ENCODE measurements at regions not wholly inside any gene's neighbourhood (a gene's known extent, or its start where the extent isn't known, plus 50 kb on each side); places are given as distances from the start of the nearest gene placed in this dataset.
"Not testable (repeated sequence)": the region's sequence is repeated elsewhere in the genome, so short reads cannot be mapped to it uniquely, and the experiment has no call there.

DNA sequence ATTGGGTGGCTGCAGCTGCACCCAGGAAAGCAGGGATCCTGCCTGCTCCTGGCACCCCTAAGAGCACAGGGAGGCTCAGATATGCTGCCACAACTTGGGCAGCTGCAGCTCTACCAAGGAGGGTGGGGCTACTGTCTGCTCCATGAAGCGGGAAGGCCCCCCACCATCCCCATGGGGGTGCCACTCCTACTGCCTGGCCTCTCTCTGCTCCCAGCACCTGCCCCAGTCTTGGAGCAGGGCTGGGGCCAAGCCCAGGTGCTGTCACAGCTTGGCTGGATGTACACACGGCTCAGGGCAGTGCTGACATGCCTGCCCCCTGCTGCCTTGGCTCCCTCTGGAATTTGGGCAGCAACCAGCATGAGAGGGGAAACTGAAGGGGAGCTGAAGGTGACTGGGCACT is 214.7 kb upstream of the PLPPR1 start:
- no peak for DNase-seq (ENCODE audit: low read depth in 2 of 2)

DNA sequence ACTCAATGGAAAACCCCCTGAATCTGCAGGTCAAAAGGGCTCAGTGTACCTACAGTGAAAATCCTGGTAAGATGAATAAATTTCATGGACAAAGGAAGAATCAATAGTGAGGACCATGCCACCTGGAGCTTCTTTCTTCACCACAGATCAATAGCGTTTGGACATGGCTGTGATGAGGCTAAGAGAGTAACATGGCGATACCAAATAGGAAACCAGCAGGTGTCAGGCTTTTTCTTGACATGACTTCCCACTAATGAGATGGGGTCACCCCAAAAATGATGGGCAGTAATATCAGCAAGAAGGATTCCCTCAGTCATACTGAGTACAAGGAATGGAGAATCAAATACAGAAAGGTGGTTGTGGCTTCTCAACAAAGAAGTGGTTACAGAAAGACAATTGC is 208.5 kb upstream of the PLPPR1 start:
- no peak for DNase-seq (ENCODE audit: low read depth in 2 of 2)

DNA sequence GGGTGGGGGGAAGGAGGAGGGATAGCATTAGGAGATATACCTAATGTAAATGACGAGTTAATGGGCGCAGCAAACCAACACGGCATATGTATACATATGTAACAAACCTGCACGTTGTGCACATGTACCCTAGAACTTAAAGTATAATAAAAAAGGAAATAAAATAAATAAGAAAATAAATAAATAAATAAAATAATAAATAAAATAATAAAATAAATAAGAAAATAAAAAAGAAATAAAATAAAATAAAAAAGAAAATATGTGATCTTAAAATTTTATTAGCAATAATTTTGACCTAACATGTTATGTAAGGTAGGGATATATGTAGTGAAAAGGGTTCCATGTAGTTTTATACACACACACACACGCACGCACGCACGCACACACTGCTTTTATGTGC is 195.5 kb upstream of the PLPPR1 start:
- DNase-seq (ENCODE audit: low read depth in 2 of 2), result not testable (repeated sequence)

DNA sequence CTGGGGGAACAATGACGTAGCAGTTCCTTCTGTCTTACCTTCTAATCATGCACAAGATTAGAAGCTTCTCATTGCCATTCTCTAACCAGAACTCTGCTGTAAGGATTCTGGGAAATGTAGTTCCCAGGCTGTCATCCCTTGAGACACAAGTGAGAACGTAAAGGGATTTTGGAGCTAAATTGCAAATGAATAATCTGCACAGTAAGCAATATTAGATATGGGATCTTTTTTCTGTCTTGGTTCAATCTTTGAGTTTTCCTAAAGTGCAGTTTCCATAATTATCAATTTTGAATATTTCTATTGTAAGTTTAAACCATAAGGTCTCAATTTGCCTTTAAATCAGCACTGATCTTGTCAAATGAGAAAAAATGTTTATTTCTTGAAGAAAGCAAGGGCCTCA is 189.7 kb upstream of the PLPPR1 start:
- DNase-seq (ENCODE audit: low read depth in 2 of 2), result no peak

DNA sequence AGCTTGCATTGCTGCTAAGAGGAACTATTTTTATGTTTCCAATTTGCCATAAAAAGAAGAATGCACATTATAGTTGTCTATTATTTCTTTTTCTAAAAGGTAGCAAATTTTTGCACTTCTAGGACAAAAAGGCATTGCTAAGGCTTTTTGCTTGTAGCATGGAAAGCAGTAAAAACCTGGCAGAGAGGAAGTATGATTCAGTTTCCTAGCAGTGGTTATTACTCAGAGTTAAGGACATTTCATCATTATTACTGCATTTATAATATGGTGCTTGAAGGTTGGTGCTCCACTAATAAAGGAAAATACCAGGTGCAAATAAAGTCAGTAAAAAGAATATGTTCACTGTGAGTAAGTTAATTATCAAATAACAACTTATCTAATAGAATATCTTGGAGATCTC is 179.8 kb upstream of the PLPPR1 start:
- no peak for DNase-seq (ENCODE audit: low read depth in 2 of 2)

DNA sequence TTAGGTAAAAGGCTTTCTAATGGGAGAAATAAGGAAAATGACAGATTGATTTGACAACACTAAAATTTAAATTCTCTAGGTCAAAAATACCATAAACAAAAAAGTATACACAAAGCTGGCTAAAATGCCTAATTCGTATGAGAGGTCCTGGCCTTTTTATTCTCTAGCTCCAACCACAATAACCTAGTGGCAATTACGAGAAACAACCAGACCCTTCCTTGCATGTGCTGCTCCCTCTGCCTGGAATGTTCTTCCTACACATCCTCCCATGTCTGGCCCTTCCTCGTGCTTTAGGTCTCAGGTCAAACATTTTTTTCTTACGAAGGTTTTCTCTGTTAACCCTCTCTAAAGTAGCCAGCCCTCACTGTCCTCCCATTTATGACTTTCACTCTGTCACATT is 176.4 kb upstream of the PLPPR1 start:
- DNase-seq (ENCODE audit: low read depth in 2 of 2), result no peak

DNA sequence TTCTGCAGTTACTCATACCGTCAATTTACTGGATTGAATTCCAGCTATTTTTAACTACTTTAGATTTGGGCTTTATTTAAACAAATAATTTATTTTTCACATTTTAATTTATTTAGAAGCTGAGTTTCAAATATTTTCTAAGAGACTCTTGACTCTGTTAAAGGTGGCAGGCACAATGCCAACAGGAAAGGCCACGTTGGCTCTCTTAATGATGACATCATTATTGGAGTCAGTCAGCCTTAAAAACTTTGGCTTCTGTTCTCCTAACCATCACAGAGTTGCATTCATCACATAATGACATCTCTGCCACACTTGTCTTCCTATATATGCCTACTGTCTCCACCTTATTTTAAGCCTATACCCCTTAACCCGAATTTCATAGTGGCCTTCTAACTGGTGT is 172.3 kb upstream of the PLPPR1 start:
- DNase-seq (ENCODE audit: low read depth in 2 of 2), result no peak

DNA sequence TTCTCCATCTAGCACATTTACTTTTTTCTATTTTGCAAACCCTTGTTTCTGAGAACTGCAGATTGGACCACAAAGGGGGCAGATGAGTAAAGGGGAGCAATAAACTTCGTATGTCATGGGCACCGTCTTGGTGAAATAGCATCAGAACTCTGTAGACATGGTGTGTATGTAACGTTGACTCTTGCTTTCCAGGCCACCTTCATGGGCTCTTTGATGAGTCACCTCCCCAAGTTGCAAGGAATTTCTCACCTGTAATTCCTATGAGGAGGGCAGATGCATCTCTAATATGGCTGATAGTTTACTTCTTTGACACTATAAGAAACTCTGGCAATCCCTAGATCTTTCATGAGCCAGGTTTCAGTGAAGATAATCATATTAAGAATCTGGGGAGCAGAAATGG is 163.4 kb upstream of the PLPPR1 start:
- no peak for DNase-seq (ENCODE audit: low read depth in 2 of 2)

DNA sequence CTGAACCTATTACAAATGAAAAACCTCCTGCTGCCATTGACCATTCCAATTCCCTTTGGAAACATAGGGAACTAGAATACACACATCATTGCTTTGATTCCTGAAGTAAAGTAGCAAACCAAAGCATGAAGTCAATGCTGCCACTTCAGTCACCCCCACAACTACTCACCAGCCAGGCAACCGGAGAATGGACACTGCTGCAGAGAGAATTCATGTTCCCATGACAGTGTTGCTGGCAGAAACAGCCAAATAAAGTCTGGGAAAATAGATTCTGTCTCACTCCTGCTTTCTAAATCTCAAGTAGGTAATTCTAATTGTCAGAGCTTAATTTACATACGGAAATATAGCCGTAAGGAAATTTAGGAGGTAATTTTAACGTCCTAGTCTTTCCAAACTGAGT is 162.9 kb upstream of the PLPPR1 start:
- no peak for DNase-seq (ENCODE audit: low read depth in 2 of 2)

DNA sequence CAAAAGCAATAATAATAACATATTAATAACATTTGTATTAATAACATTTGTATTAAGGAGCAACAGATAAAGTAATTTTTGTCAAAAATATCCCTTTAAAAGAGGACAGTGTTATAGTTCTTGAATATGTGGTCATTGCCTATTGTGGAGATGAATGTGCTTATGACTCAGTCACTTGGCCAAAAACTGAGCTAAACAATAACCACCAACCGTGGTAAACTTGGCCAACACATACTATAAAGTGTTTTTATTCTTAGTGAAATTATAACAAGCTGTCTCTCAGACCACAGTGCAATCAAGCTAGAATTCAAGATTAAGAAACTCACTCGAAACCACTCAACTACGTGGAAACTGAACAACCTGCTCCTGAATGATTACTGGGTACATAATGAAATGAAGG is 159.2 kb upstream of the PLPPR1 start:
- DNase-seq (ENCODE audit: low read depth in 2 of 2), result no peak

DNA sequence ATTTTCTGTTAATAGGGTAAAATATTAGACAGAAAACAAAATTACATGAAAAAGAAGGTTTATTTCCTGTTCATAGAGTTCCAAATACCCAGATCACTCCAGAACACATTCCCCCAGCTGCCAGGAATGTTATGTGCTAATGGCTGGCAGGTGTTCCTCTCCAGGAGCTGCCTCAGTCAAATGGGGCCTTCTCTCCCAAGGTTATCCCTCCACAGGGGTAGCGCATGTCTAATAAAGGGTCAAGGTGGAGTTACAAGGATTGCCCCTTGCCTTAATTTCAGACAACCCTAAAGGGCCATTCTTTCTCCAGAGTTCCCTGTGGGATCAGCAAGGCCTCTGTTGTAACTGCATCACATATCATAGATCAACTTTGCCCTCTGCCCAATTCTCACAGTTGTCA is 148.6 kb upstream of the PLPPR1 start:
- no peak for DNase-seq (ENCODE audit: low read depth in 2 of 2)

DNA sequence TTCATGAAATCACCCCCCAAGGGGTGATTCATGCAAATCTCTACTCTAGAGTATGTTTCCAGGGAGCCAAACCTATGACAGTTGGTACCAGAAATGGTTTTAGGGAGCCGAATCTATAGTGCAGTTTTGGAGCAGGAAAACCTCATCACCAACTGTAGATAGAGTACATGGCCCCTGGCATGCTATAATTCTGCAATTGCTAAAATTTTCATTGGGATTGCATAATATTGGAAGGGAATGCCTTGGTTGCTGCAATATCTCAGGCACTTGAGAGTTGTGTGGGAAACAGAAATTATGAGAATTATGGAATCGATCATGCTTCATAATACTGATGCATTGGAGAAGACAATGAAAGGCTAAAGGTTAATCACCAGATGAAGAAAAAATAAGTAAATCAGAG is 148.2 kb upstream of the PLPPR1 start:
- no peak for DNase-seq (ENCODE audit: low read depth in 2 of 2)

DNA sequence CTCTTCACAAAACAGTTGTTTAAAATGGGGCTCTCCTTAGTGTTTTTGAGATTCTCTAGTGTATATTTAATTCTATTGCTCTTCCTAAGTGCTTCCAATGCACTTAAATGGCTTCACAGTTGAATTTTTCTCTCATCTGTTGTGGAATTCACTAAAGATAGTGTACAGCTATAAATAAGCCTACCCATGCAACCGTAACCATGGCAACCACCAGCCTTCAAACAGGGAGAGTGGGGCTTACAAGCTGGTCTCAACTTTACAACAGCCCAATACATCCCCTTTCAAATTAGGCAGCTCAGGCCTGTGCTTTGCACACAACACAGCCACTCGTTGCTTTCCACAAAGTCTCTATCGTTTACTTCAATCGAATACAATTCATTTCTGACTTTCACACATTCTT is 144.0 kb upstream of the PLPPR1 start:
- DNase-seq (ENCODE audit: low read depth in 2 of 2), result no peak

DNA sequence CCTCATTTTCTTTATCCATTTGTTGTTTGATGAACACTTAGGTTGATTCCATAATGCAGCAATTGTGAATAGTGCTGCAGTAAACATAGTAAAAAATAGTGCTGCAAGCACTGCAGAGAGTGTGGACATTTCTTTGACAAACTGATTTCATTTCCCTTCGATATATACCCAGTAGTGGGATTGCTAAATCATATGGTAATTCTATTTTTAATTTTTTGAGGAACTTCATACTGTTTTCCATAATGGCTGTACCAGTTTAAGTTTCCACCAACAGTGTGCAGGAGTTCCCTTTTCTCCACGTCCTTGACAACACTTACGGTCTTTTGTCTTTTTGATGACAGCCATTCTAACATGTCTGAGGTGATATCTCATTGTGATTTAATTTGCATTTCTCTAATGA is 138.2 kb upstream of the PLPPR1 start:
- no peak for DNase-seq (ENCODE audit: low read depth in 2 of 2)

DNA sequence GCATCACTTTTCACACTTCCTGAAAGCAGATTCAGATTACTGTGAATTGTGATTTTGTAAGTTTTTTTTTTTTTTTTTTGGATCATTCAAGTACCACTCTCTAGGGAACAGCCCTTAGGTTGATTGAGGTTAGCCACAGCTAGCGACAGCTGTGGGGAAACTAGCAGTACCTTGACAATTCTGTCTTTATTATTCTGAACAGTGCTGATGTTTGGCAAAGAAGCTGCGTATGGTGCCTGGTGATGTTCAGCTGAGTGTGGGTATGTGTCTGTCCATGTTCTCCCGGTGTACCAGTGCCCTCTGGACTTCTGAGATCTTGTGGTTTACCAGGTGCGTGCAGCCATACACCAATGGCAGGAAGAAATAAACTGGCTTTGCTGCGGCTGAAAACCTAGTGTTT is 117.3 kb upstream of the PLPPR1 start:
- DNase-seq (ENCODE audit: low read depth in 2 of 2), result no peak

DNA sequence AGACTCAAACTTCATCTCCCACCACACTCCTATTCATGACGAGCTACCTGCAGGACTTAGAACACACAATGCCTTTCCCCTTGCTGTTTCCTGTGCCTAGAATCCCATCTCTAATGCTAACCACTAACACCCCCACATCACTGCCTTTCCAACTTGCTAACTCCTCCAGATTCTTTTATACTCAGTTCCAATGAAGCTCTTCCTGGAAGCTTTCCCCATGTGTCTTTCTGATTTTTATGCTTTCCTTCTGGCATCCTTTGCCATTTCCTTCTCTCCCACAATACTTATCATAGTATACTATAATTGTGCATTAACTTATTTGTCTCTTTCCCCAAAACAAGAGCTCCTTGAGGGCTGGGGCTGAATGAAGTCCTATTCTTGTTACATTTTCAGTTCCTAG is 115.3 kb upstream of the PLPPR1 start:
- no peak for DNase-seq (ENCODE audit: low read depth in 2 of 2)

DNA sequence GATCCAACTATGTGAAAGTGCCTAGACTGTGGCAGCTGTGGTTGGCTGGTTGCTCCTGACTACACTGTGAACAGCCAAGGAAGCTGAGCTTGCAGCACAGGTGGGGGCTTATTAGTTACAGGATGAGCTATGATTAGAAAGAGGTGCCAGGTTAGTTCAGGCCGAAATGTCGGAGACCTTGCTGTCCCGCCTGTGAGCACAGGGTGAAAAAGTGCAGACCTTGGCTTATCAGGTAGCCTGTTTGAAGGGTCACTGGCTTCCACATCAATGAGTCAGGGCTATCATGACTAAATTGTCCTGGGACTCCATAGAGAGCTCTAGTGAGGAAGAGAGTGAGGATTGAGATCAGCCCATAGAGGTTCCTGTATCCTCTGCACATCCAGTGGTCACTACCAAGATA is 114.3 kb upstream of the PLPPR1 start:
- no peak for DNase-seq (ENCODE audit: low read depth in 2 of 2)

DNA sequence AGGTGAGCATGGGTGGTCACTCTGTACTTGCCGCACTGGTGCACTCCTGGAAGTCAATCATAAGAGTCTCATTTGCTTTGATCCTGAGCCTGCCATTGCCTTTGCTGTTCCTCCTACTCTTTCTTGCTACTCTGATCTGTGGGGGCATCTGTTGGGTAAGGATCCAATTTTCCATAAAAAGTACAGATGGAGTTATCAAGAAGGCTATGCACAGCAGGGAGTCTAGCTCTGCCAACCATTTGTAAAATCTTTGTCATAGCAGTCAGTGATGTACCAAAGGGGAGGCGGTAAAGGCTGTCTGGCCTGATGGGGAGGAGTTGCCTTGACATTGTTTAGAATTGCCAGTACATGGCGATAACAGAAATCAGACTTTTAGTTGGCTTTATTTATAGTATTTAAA is 109.0 kb upstream of the PLPPR1 start:
- DNase-seq (ENCODE audit: low read depth in 2 of 2), result no peak

DNA sequence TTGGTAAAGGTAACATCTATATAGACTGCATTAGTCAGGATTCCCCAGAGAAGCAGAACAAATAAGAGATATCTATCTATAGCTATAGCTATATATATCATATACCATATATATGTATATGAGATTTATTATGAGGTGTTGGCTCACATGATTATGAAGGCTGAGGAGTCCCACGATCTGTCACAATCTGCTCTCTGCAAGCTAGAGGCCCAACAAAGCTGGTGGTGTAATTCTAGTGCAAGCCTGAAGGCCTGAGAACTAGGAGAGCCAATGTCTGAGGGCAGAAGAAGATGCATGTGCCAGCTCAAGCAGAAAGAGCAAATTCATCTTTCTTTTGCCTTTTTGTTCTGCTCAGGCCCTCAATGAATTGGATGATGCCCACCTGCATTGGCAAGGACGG is 102.2 kb upstream of the PLPPR1 start:
- no peak for DNase-seq (ENCODE audit: low read depth in 2 of 2)

DNA sequence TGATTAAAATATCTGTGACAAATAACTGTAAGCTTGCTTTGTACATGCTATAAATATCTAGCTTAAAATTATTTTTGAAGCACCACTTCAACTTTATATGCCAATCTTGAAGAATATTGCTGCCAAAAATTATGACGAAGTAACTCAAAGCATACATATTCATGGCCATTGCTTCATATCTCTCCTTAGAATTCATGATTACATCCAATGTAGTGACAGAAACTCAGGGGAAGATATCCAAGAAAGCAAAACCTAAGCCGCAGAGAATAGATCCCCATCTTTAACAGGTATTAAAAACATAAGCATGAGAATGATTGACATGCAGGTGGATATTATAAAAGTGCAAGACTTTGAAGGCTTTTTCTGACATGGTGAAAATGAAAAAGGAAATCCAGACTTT is 100.8 kb upstream of the PLPPR1 start:
- DNase-seq (ENCODE audit: low read depth in 2 of 2), result no peak

DNA sequence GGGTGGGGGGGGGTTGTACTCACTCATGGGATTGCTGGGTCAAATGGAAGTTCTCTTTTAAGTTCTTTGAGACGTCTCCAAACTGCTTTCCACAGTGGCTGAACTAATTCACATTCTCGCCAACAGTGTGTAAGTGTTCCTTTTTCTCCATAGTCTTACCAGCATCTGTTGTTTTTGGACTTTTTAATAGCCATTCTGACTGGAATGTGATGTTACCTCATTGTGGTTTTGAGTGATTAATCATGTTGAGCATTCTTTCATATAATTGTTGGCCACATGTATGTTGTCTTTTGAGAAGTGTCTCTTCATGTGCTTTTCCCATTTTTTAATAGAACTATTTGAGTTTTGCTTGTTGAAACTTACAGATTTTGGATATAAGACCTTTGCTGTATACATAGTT is 94.9 kb upstream of the PLPPR1 start:
- no peak for DNase-seq (ENCODE audit: low read depth in 2 of 2)

DNA sequence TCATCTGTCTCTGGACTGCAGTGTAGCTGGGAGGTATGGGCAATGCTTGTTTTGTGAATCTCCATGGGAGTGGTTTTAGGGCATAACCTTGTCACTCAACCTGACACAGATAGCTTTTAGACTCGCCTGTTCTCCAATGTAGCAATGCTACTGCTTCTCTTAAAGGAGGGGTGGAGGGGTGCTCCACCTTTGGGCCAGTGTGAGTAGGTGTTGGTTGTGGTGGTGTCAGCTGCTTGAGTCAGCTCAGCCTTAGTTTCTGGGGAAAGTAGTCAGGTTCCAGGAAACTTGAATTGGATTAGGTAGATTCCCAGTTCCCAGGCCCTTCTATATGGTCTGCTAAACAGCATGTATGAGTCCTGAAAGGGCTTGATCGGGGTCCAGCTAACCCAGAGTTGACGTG is 91.1 kb upstream of the PLPPR1 start:
- DNase-seq (ENCODE audit: low read depth in 2 of 2), result no peak

DNA sequence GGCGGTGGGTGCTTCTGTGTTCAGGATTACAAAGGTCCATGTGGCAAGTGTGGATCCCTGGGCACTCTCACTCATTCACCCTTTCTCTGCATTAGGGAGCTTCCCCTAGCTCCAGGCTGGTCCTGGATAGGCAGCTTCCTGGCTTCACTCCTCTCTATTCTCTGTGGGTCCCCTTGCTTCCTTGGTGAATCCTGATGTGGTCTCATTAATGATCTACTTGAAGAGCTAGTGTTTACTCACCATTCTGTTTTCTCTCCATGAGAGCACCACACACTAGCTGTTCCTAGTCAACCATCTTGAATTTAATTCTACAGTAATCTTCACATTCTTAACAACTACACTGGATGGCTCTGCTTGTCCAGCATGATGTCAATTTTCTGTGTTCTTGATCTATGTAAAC is 90.0 kb upstream of the PLPPR1 start:
- DNase-seq (ENCODE audit: low read depth in 2 of 2), result no peak

DNA sequence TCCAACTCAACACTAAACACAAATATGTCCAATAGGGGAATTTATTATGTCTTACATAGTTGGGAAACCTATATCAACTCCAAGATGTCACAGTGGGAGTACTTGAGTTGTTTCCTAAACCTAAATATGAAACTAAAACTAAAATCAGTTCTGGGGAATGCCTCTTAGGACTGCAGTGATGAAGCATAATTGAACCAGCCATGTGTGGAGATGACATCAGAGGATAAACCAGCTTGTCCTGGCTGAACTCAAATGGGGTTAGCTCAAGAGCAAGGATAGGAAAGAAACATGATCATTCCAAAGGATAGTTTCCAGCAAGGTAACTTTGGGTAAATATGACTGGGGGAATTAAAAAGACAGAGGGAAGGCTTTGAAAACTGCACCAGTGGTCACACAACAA is 88.9 kb upstream of the PLPPR1 start:
- no peak for DNase-seq (ENCODE audit: low read depth in 2 of 2)

DNA sequence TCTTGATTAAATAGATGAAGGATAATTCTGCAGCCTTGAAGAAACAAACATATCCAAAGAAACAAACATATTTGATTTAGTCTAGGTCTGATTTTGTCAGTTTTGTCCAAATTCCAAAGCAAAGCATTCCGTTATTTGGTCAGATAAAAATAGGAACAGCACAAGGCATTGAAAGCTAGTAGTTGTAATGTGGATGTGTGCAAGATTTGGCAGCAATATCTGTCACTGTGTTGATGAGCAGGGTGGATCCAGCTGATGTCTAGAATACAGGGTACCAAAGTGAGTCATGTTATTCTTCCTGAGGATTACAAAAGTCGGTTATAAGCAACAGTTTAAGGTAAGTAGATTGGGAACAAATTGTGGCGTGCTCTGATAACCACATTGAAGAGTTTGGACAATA is 69.3 kb upstream of the PLPPR1 start:
- DNase-seq (ENCODE audit: low read depth in 2 of 2), result no peak
